A549 (cell line): ENCODE measurements at regions not wholly inside any gene's neighbourhood (a gene's known extent, or its start where the extent isn't known, plus 50 kb on each side); places are given as distances from the start of the nearest gene placed in this dataset.

Experiments used
- ATAC-seq, 2 experiments: fragments of 200-7000 bp in 1 of 2; fragments of >200 bp in 1 of 2; cut with Nextera tagmentation in 1 of 2; cut with Tn5 transposase in 1 of 2; 3 replicates each; pipeline versions ENCODE4 v1.8.0 to v1.9.1; 2018 to 2020; ENCODE audit warnings: mild to moderate bottlenecking in 1 of 2, moderate library complexity in 1 of 2
- CTCF ChIA-PET: fragments of 300-600 bp; sonication (Branson Sonifier 250); formaldehyde crosslinking; extraction: SDS; loops from one replicate; lab custom pipeline; 2021; ENCODE audit warnings: antibody characterized with exemption, inconsistent platforms; lab: Yijun Ruan, JAX
- POLR2A ChIA-PET: fragments of 350-600 bp; formaldehyde crosslinking; extraction: SDS; loops from one replicate; lab custom pipeline; 2021; ENCODE audit warnings: antibody characterized with exemption, inconsistent platforms; lab: Yijun Ruan, JAX
- DNase-seq, 2 experiments: peaks; one replicate each; pipeline versions ENCODE4 v3.0.0 to v3.0.0-alpha.2; 2011 to 2016; ENCODE audit warnings: low read depth in 1 of 2, low spot score in 1 of 2
- FAIRE-seq: peaks from 2 replicates; lab custom pipeline; 2011; peaks lifted over from hg19 to GRCh38; lab: Jason Lieb, UNC
- H3K27ac ChIP-seq, 2 experiments: fragments of >200 bp; sonication (Bioruptor Twin); formaldehyde crosslinking; 3 replicates each; pipeline ENCODE4 v1.5.1; 2016 to 2017
- H3K4me1 ChIP-seq: fragments of >200 bp; sonication (Bioruptor Twin); formaldehyde crosslinking; 3 replicates; pipeline ENCODE4 v1.6.1; 2016
- H3K4me2 ChIP-seq: fragments of >200 bp; sonication (Bioruptor Twin); formaldehyde crosslinking; 3 replicates; pipeline ENCODE4 v1.6.1; 2016
- H3K4me3 ChIP-seq: fragments of >200 bp; sonication (Bioruptor Twin); formaldehyde crosslinking; 3 replicates; pipeline ENCODE4 v1.5.1; 2016
- H3K9me3 ChIP-seq: fragments of >200 bp; sonication (Bioruptor Twin); formaldehyde crosslinking; 3 replicates; pipeline ENCODE4 v1.6.1; 2016
- BCL3 ChIP-seq: fragments of >200 bp; sonication (Bioruptor Twin); formaldehyde crosslinking; IDR thresholded peaks from 3 replicates; pipeline ENCODE4 v1.6.1; 2016
- BHLHE40 ChIP-seq: IDR thresholded peaks from 2 replicates; pipeline ENCODE4 v1.6.1; 2012; ENCODE audit warnings: low read depth, low read length, inconsistent platforms
- CHD2 ChIP-seq: fragments of 150-350 bp; IDR thresholded peaks from 2 replicates; pipeline ENCODE4 v1.6.1; 2014; ENCODE audit warnings: low read length; ENCODE audit not compliant: partially characterized antibody
- CHD4 ChIP-seq: fragments of 200-600 bp; sonication (generic); IDR thresholded peaks from 2 replicates; pipeline ENCODE4 v1.6.1; 2016; ENCODE audit warnings: antibody characterized with exemption, mild to moderate bottlenecking, borderline replicate concordance
- CTCF ChIP-seq: fragments of >200 bp; sonication (Bioruptor Twin); formaldehyde crosslinking; IDR thresholded peaks from 3 replicates; pipeline ENCODE4 v1.5.1; 2016
- EP300 ChIP-seq, 2 experiments: fragments of >200 bp; sonication (Bioruptor Twin); formaldehyde crosslinking; IDR thresholded peaks; 2 replicates in 1 of 2; 3 replicates in 1 of 2; pipeline ENCODE4 v1.6.1; 2016 to 2017
- ESRRA ChIP-seq: fragments of 150-350 bp; IDR thresholded peaks from 2 replicates; pipeline ENCODE4 v1.6.1; 2014; ENCODE audit warnings: mild to moderate bottlenecking, low read length, borderline replicate concordance
- FOSB ChIP-seq: fragments of 250-450 bp; sonication (Bioruptor Pico); IDR thresholded peaks from 2 replicates; pipeline ENCODE4 v1.5.0; 2020; ENCODE audit warnings: mild to moderate bottlenecking, moderate library complexity
- FOXS1 ChIP-seq: fragments of 250-450 bp; sonication (Bioruptor Pico); IDR thresholded peaks from 2 replicates; pipeline ENCODE4 v1.5.0; 2020; ENCODE audit warnings: mild to moderate bottlenecking, moderate library complexity
- GATA3 ChIP-seq: IDR thresholded peaks from 2 replicates; pipeline ENCODE4 v1.6.1; 2012; ENCODE audit warnings: borderline replicate concordance
- HES2 ChIP-seq: fragments of >200 bp; sonication (Bioruptor Twin); formaldehyde crosslinking; IDR thresholded peaks from 2 replicates; pipeline ENCODE4 v1.6.1; 2016
- HEYL ChIP-seq: fragments of 250-450 bp; sonication (Bioruptor Pico); IDR thresholded peaks from 2 replicates; pipeline ENCODE4 v1.8.0; 2021; ENCODE audit warnings: mild to moderate bottlenecking, moderate library complexity
- HOXB13 ChIP-seq: fragments of 250-450 bp; sonication (Bioruptor Pico); IDR thresholded peaks from 2 replicates; pipeline ENCODE4 v1.5.0; 2020; ENCODE audit warnings: low read depth, mild to moderate bottlenecking, moderate library complexity
- JUN ChIP-seq, 2 experiments: fragments of >200 bp; sonication (Bioruptor Twin); formaldehyde crosslinking; IDR thresholded peaks; 2 replicates in 1 of 2; 3 replicates in 1 of 2; pipeline ENCODE4 v1.6.1; 2016 to 2017
- JUNB ChIP-seq: fragments of >200 bp; sonication (Bioruptor Twin); formaldehyde crosslinking; IDR thresholded peaks from 2 replicates; pipeline ENCODE4 v1.6.1; 2016
- KDM1A ChIP-seq: fragments of 200-600 bp; sonication (generic); IDR thresholded peaks from 2 replicates; pipeline ENCODE4 v1.6.1; 2016; ENCODE audit warnings: low read depth, mild to moderate bottlenecking
- MAFK ChIP-seq: fragments of 450-650 bp; IDR thresholded peaks from 2 replicates; pipeline ENCODE4 v1.6.1; 2014; ENCODE audit not compliant: partially characterized antibody
- MAX ChIP-seq: IDR thresholded peaks from 2 replicates; pipeline ENCODE4 v1.6.1; 2012
- MAZ ChIP-seq: fragments of 150-350 bp; IDR thresholded peaks from 2 replicates; pipeline ENCODE4 v1.6.1; 2014; ENCODE audit warnings: antibody characterized with exemption, low read depth, low read length, borderline replicate concordance
- NPAS2 ChIP-seq: fragments of 250-450 bp; sonication (Bioruptor Pico); IDR thresholded peaks from 2 replicates; pipeline ENCODE4 v1.8.0; 2022; ENCODE audit warnings: mild to moderate bottlenecking, moderate library complexity, borderline replicate concordance
- NR3C1 ChIP-seq: fragments of >200 bp; sonication (Bioruptor Twin); formaldehyde crosslinking; IDR thresholded peaks from 3 replicates; pipeline ENCODE4 v1.6.1; 2017
- RARB ChIP-seq: fragments of 250-450 bp; sonication (Bioruptor Pico); IDR thresholded peaks from 2 replicates; pipeline ENCODE4 v1.8.0; 2021; ENCODE audit warnings: mild to moderate bottlenecking, moderate library complexity
- RCOR1 ChIP-seq: fragments of 150-350 bp; IDR thresholded peaks from 2 replicates; pipeline ENCODE4 v1.6.1; 2014; ENCODE audit warnings: antibody characterized with exemption, low read length, low read depth
- RFX5 ChIP-seq: fragments of 450-650 bp; IDR thresholded peaks from 2 replicates; pipeline ENCODE4 v1.7.1; 2014; ENCODE audit warnings: antibody characterized with exemption, mild to moderate bottlenecking, moderate library complexity
- RNF2 ChIP-seq: fragments of 200-600 bp; sonication (generic); IDR thresholded peaks from 2 replicates; pipeline ENCODE4 v1.6.1; 2016; ENCODE audit warnings: low read depth, mild to moderate bottlenecking, antibody characterized with exemption, moderate library complexity, borderline replicate concordance
- TFCP2L1 ChIP-seq: fragments of 250-450 bp; sonication (Bioruptor Pico); IDR thresholded peaks from 2 replicates; pipeline ENCODE4 v1.5.0; 2021; ENCODE audit warnings: mild to moderate bottlenecking
- ZNF302 ChIP-seq: fragments of 250-450 bp; sonication (Bioruptor Pico); IDR thresholded peaks from 2 replicates; pipeline ENCODE4 v1.9.0; 2021; ENCODE audit warnings: inconsistent platforms, mild to moderate bottlenecking, moderate library complexity
- ZSCAN20 ChIP-seq: fragments of 250-450 bp; sonication (Bioruptor Pico); IDR thresholded peaks from 2 replicates; pipeline ENCODE4 v1.8.0; 2022; ENCODE audit warnings: mild to moderate bottlenecking, moderate library complexity
- WGBS: methylation state at CpG from one replicate; pipeline ENCODE4 v1.1.6; 2017; ENCODE audit errors: missing lambda C conversion rate; 5-methylcytosine and 5-hydroxymethylcytosine counted together

- no peak for ATAC-seq
- WGBS: 1% methylated on average over 6 of the region's 6 CpGs
- ChIA-PET POLR2A (no interaction called here), CTCF (no interaction called here)
- H3K4me3 ChIP-seq: no peak overlapping the region
- H3K4me2 ChIP-seq: no peak overlapping the region
- no peaks in the 10 kb centered on the region for H3K4me1 ChIP-seq
- no peak for FAIRE-seq
- no peak for DNase-seq
- H3K9me3 ChIP-seq: no peaks in the 10 kb centered on the region
- H3K27ac ChIP-seq: no peak overlapping the region
- TF ChIP-seq RNF2 (no peak), HOXB13 (CRISPR knock-in tag) (no peak), MAZ (no peak), RCOR1 (no peak), HEYL (CRISPR knock-in tag) (no peak), FOSB (CRISPR knock-in tag) (no peak), RARB (no peak), BHLHE40 (no peak), CHD2 (no peak), ESRRA (no peak), CHD4 (no peak)
Measured at GRCh38 chr7:52146871-52147634, 830.4 kb upstream of the COBL start.

- Histone ChIP-seq H3K9me3 (no peaks in the 10 kb centered on the region), H3K4me1 (no peaks in the 10 kb centered on the region), H3K27ac (no peak overlapping the region), H3K4me2 (no peak overlapping the region), H3K4me3 (no peak overlapping the region)
- WGBS: 3% methylated on average over 4 of the region's 4 CpGs
- POLR2A ChIA-PET: no interaction called here
- DNase-seq (no peak), FAIRE-seq (no peak), ATAC-seq (no peak)
- TF ChIP-seq MAX (no peak), JUN (IDR thresholded peaks at IDR 0.05) (no peak), NPAS2 (no peak), KDM1A (no peak), GATA3 (no peak), CTCF (no peak), BCL3 (no peak), NR3C1 (no peak), ZSCAN20 (CRISPR knock-in tag) (no peak), RARB (no peak), TFCP2L1 (CRISPR knock-in tag) (no peak)
- CTCF ChIA-PET: no interaction called here
Measured at GRCh38 chr7:52143219-52143618, 826.6 kb upstream of the COBL start.

- CTCF ChIA-PET: no interaction called here
- POLR2A ChIA-PET: no interaction called here
- DNase-seq: no peak
- TF ChIP-seq EP300 (IDR thresholded peaks at IDR 0.05) (no peak), RFX5 (no peak), FOXS1 (CRISPR knock-in tag) (no peak), HES2 (no peak), FOSB (CRISPR knock-in tag) (no peak), MAFK (no peak), ZNF302 (CRISPR knock-in tag) (no peak), JUNB (no peak)
- ATAC-seq: no peak
- H3K27ac ChIP-seq: no peak overlapping the region
- WGBS: 5% methylated on average over 4 of the region's 4 CpGs
- no peak for FAIRE-seq
- H3K4me1 ChIP-seq: no peaks in the 10 kb centered on the region
- no peaks in the 10 kb centered on the region for H3K9me3 ChIP-seq
- H3K4me3 ChIP-seq: no peak overlapping the region
- H3K4me2 ChIP-seq: no peak overlapping the region
Measured at GRCh38 chr7:52140851-52141250, 824.2 kb upstream of the COBL start.
